ENCODE measurements at regions not wholly inside any gene's neighbourhood (a gene's known extent, or its start where the extent isn't known, plus 50 kb on each side); places are given as distances from the start of the nearest gene placed in this dataset.

- ATAC-seq (no peak), DNase-seq (ENCODE audit: low read depth, low spot score) (no peak), FAIRE-seq (no peak)
- in situ Hi-C loops (cut with MboI), result no loop called here
- ChIA-PET RAD21 (ENCODE audit: unreplicated experiment) (no interaction called here), SMC1A (ENCODE audit: uncharacterized antibody, unreplicated experiment) (no interaction called here), POLR2A (no interaction called here), CTCF (interaction anchor here (1.4 to 1.5 kb wide), 2 partner anchors 20 to 186 kb away, joined by 3 read pairs; no protein-coding TSS in a partner anchor)
- H3K9ac ChIP-seq (ENCODE audit: control insufficient read depth, insufficient read depth, low read length), result no peak overlapping the region
- no peak overlapping the region for H3K4me2 ChIP-seq (ENCODE audit: control insufficient read depth, insufficient read depth)
- no peaks in the 10 kb centered on the region for H3K9me3 ChIP-seq (replicated peaks; ENCODE audit: control insufficient read depth, insufficient read depth, low read length)
- H3K4me3 ChIP-seq, result no peak overlapping the region
- BruUV-seq (replicated peaks), result no TSS peak
- intact Hi-C loops (cut with micrococcal nuclease; ENCODE audit: unreplicated experiment), result no loop called here
- no peaks in the 10 kb centered on the region for H3K36me3 ChIP-seq (ENCODE audit: control insufficient read depth in 2 of 2, insufficient read depth in 2 of 2, low read length in 1 of 2)
- H2AFZ ChIP-seq (ENCODE audit: control insufficient read depth, low read depth, low read length), result no peak overlapping the region
- no peak for TF ChIP-seq SP1 (IDR thresholded peaks at IDR 0.05; ENCODE audit: low read depth, low read length)
- TF ChIP-seq SPI1 (IDR thresholded peaks at IDR 0.05; ENCODE audit: borderline replicate concordance, insufficient read depth, low read depth, low read length), result no peak
- no peak for TF ChIP-seq JUNB (IDR thresholded peaks at IDR 0.05)
- TF ChIP-seq FOXM1 (IDR thresholded peaks at IDR 0.05; ENCODE audit: low read depth, low read length), result no peak
- no peak for TF ChIP-seq NFIC (IDR thresholded peaks at IDR 0.05; ENCODE audit: low read depth, low read length)
- no peak for TF ChIP-seq REST (IDR thresholded peaks at IDR 0.05; ENCODE audit: low read depth, low read length)
- no peak for TF ChIP-seq SIN3A (IDR thresholded peaks at IDR 0.05; ENCODE audit: low read depth, low read length)
- no peak for TF ChIP-seq ESRRA (IDR thresholded peaks at IDR 0.05; ENCODE audit: low read length)
- no peak for TF ChIP-seq CHD1 (IDR thresholded peaks at IDR 0.05; ENCODE audit: low read depth, low read length)
- TF ChIP-seq CBX5 (IDR thresholded peaks at IDR 0.05; ENCODE audit: low read depth), result no peak
- no peak for TF ChIP-seq MXI1 (IDR thresholded peaks at IDR 0.05; ENCODE audit: low read depth, low read length)
- no peak for TF ChIP-seq ZZZ3 (IDR thresholded peaks at IDR 0.05; ENCODE audit: control insufficient read depth, insufficient read length, low read depth)
- TF ChIP-seq MAX (IDR thresholded peaks at IDR 0.05; ENCODE audit: low read depth, low read length), result no peak
- TF ChIP-seq NR2C2 (IDR thresholded peaks at IDR 0.05; ENCODE audit: borderline replicate concordance, control insufficient read depth, insufficient read length, low read depth), result no peak
- TF ChIP-seq HDAC2 (IDR thresholded peaks at IDR 0.05), result no peak
- TF ChIP-seq SMC3 (IDR thresholded peaks at IDR 0.05; ENCODE audit: borderline replicate concordance, low read length), result no peak
- H3K79me2 ChIP-seq (ENCODE audit: control insufficient read depth, insufficient read depth, low read length), result no peaks in the 10 kb centered on the region
- no peaks in the 10 kb centered on the region; the same call in 1 of the 2 replicates for H3K4me1 ChIP-seq (ENCODE audit: control insufficient read depth, insufficient read depth, low read length)
- no peaks in the 10 kb centered on the region; a peak in 1 of 4 replicates for H3K27me3 ChIP-seq (replicated peaks in 1 of 2; ENCODE audit: control insufficient read depth in 2 of 2, insufficient read depth in 2 of 2, low read length in 1 of 2)
- H3K27ac ChIP-seq (ENCODE audit: control insufficient read depth, insufficient read depth), result no peak overlapping the region
- 61% methylated on average over 15 of the region's 15 CpGs for WGBS (ENCODE audit: insufficient coverage, insufficient replicate concordance, low lambda C conversion rate, missing lambda C conversion rate)
- H4K20me1 ChIP-seq (ENCODE audit: control insufficient read depth, insufficient read depth), result no peaks in the 10 kb centered on the region
These were observed 64.1 kb upstream of the SLC25A33 start for GRCh38 chr1:9475061-9475627.
